Gastrocnemius medialis (tissue), 4 donors: ENCODE measurements at regions not wholly inside any gene's neighbourhood (a gene's known extent, or its start where the extent isn't known, plus 50 kb on each side); places are given as distances from the start of the nearest gene placed in this dataset.

Experiments used
- POLR2A ChIP-seq, 2 donors: fragments of 450-650 bp; IDR thresholded peaks; one replicate each; pipeline ENCODE4 v1.6.1; 2017; ENCODE audit warnings: antibody characterized with exemption in 2 of 2, mild to moderate bottlenecking in 2 of 2, moderate library complexity in 2 of 2
- TF ChIP-seq, protein P1 (sequence below), 5 experiments: fragments of 450-650 bp in 3 of 5; fragments of 200-600 bp in 2 of 5; sonication (generic) in 2 of 5; IDR thresholded peaks in 4 of 5; conservative IDR thresholded peaks in 1 of 5; 1 replicate in 4 of 5; 2 replicates in 1 of 5; pipeline ENCODE4 v1.5.1; 2016 to 2019; ENCODE audit warnings: antibody characterized with exemption in 5 of 5, mild to moderate bottlenecking in 3 of 5, moderate library complexity in 3 of 5

DNA sequence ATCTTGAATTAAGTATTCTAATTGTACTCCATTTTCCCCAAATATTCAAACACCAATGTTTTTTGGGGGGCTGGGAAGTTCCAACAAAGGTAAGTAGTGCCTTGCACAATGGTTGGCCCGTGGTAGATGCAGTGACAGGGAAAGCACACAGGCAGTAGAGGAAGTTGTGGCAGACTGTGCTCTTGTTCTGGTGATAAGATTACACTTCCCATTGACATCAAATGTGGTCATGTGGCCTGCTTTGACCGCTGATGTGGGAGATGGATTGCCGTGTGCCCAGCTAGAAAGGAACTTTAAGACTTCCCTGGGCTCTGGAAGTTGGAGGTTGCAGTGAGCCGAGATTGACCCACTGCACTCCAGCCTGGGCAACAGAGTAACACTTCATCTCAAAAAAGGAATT, 223.8 kb downstream of the VRK1 start:
- TF ChIP-seq, protein P1, sequence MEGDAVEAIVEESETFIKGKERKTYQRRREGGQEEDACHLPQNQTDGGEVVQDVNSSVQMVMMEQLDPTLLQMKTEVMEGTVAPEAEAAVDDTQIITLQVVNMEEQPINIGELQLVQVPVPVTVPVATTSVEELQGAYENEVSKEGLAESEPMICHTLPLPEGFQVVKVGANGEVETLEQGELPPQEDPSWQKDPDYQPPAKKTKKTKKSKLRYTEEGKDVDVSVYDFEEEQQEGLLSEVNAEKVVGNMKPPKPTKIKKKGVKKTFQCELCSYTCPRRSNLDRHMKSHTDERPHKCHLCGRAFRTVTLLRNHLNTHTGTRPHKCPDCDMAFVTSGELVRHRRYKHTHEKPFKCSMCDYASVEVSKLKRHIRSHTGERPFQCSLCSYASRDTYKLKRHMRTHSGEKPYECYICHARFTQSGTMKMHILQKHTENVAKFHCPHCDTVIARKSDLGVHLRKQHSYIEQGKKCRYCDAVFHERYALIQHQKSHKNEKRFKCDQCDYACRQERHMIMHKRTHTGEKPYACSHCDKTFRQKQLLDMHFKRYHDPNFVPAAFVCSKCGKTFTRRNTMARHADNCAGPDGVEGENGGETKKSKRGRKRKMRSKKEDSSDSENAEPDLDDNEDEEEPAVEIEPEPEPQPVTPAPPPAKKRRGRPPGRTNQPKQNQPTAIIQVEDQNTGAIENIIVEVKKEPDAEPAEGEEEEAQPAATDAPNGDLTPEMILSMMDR (IDR thresholded peaks at IDR 0.05 in 4 of 5, conservative IDR thresholded peaks at IDR 0.05 in 1 of 5) = no peak
- TF ChIP-seq POLR2A (IDR thresholded peaks at IDR 0.05) = no peak
